Activated CD4-positive, alpha-beta T cell treated with anti-CD3 and anti-CD28 coated beads, Interleukin-2, amount 50 U/mL, for 48 hours (primary cell): ENCODE measurements at regions not wholly inside any gene's neighbourhood (a gene's known extent, or its start where the extent isn't known, plus 50 kb on each side); places are given as distances from the start of the nearest gene placed in this dataset.

Experiments
- DNase-seq, 2 experiments: peaks; one replicate each; pipeline ENCODE4 v3.0.0-alpha.2; 2020

- DNase-seq, result no peak
Observed at GRCh38 chr2:128557069-128557468, 238.4 kb upstream of the HS6ST1 start.

GRCh38 chr2:128557831-128558241, 239.2 kb upstream of the HS6ST1 start:
- no peak for DNase-seq

GRCh38 chr2:128558441-128558840, 239.8 kb upstream of the HS6ST1 start:
- no peak for DNase-seq

GRCh38 chr2:128558895-128559532, 240.3 kb upstream of the HS6ST1 start:
- DNase-seq, result no peak

- DNase-seq, result no peak
Observed at GRCh38 chr2:128559533-128560515, 241.2 kb upstream of the HS6ST1 start.

- no peak for DNase-seq
Observed at GRCh38 chr2:128560718-128561117, 242.1 kb upstream of the HS6ST1 start.

- DNase-seq, result no peak
Observed at GRCh38 chr2:128562471-128563347, 244.0 kb upstream of the HS6ST1 start.

- no peak for DNase-seq
Observed at GRCh38 chr2:128563348-128563687, 244.7 kb upstream of the HS6ST1 start.

GRCh38 chr2:128564131-128564530, 245.5 kb upstream of the HS6ST1 start:
- DNase-seq, result no peak

GRCh38 chr2:128564551-128564950, 245.9 kb upstream of the HS6ST1 start:
- DNase-seq, result no peak

GRCh38 chr2:128565441-128565840, 246.8 kb upstream of the HS6ST1 start:
- DNase-seq, result no peak

GRCh38 chr2:128566671-128567070, 248.0 kb upstream of the HS6ST1 start:
- no peak for DNase-seq

GRCh38 chr2:128568106-128568505, 249.4 kb upstream of the HS6ST1 start:
- DNase-seq, result no peak

GRCh38 chr2:128573116-128573515, 254.4 kb upstream of the HS6ST1 start:
- no peak for DNase-seq

GRCh38 chr2:128573531-128573930, 254.9 kb upstream of the HS6ST1 start:
- no peak for DNase-seq

GRCh38 chr2:128577141-128577930, 258.7 kb upstream of the HS6ST1 start:
- DNase-seq, result no peak

- DNase-seq, result no peak
Observed at GRCh38 chr2:128578406-128579390, 260.0 kb upstream of the HS6ST1 start.

GRCh38 chr2:128579825-128580224, 261.2 kb upstream of the HS6ST1 start:
- no peak for DNase-seq

- no peak for DNase-seq
Observed at GRCh38 chr2:128580988-128581848, 262.6 kb upstream of the HS6ST1 start.

GRCh38 chr2:128581849-128582244, 263.2 kb upstream of the HS6ST1 start:
- DNase-seq, result no peak
